Mesothelial cell of epicardium (in vitro differentiated cells): ENCODE measurements at regions not wholly inside any gene's neighbourhood (a gene's known extent, or its start where the extent isn't known, plus 50 kb on each side); places are given as distances from the start of the nearest gene placed in this dataset.

Experiments used
- DNase-seq, 2 experiments: peaks; one replicate each; pipeline ENCODE4 v3.0.0; 2021; ENCODE audit warnings: low spot score in 2 of 2; ENCODE audit not compliant: unreplicated experiment in 2 of 2
- H3K27ac Mint-ChIP-seq: 2 replicates; pipeline ENCODE4 v1.8.0; 2021; ENCODE audit warnings: mixed read lengths
- H3K27me3 Mint-ChIP-seq: 2 replicates; pipeline ENCODE4 v1.8.0; 2021; ENCODE audit warnings: low read depth, mixed read lengths
- H3K36me3 Mint-ChIP-seq: 2 replicates; pipeline ENCODE4 v1.8.0; 2021; ENCODE audit warnings: mixed read lengths
- H3K4me1 Mint-ChIP-seq: 2 replicates; pipeline ENCODE4 v1.8.0; 2021; ENCODE audit warnings: mixed read lengths
- H3K4me3 Mint-ChIP-seq: 2 replicates; pipeline ENCODE4 v1.8.0; 2021; ENCODE audit warnings: mild to moderate bottlenecking, moderate library complexity, mixed read lengths
- H3K9me3 Mint-ChIP-seq: 2 replicates; pipeline ENCODE4 v1.8.0; 2021; ENCODE audit warnings: mixed read lengths
- TF ChIP-seq, protein P1 (sequence below): fragments of 200-600 bp; sonication (generic); IDR thresholded peaks from one replicate; pipeline ENCODE4 v1.5.0; 2021; ENCODE audit warnings: antibody characterized with exemption; ENCODE audit not compliant: unreplicated experiment

DNA sequence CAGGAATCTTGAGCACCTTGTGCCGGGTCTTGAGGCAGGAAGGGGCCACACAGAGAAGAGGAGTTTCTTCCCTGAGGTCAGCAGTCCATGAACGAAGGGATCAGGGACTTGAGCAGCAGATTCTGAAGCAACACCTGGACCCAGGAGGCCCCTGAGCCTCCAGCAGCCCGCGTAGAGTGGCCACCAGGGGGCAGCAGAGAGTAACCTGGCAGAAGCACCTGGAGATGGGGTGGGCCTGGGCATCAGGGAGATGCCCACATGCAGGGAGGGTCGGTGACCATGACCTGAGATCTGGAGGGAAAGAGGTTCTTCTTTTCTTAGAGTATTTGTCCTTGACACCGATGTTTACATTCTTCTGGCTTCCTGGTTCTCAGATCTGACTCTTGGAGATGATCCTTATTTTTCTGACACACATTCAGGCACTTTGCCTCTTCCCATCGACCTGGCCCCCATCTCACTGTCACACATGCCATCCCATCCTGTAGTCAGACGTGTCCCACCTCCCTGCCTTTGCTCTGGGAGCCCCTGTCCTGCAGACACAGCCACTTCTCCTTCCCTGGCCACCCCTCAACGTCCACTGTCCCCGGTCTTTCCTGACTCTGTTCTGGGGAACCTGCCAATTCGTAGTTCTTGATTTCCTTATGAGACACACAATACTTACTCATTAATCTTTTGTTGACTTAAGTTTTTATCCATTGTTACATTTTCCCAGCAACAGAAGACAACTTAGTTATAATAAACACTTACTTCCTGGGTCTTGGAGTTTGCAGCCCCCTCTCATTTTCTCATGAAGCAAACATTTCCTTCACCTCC lies 66.5 kb downstream of the GGTLC2 start:
- Mint-ChIP-seq H3K27ac (no peak overlapping the region), H3K9me3 (no peaks in the 10 kb centered on the region), H3K4me3 (no peak overlapping the region), H3K27me3 (peaks cover 87% of the 10 kb centered on the region), H3K4me1 (no peaks in the 10 kb centered on the region), H3K36me3 (no peaks in the 10 kb centered on the region)
- DNase-seq, result peak; percentile 51 to 82
- TF ChIP-seq, protein P1, sequence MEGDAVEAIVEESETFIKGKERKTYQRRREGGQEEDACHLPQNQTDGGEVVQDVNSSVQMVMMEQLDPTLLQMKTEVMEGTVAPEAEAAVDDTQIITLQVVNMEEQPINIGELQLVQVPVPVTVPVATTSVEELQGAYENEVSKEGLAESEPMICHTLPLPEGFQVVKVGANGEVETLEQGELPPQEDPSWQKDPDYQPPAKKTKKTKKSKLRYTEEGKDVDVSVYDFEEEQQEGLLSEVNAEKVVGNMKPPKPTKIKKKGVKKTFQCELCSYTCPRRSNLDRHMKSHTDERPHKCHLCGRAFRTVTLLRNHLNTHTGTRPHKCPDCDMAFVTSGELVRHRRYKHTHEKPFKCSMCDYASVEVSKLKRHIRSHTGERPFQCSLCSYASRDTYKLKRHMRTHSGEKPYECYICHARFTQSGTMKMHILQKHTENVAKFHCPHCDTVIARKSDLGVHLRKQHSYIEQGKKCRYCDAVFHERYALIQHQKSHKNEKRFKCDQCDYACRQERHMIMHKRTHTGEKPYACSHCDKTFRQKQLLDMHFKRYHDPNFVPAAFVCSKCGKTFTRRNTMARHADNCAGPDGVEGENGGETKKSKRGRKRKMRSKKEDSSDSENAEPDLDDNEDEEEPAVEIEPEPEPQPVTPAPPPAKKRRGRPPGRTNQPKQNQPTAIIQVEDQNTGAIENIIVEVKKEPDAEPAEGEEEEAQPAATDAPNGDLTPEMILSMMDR, result peak; percentile 90

DNA sequence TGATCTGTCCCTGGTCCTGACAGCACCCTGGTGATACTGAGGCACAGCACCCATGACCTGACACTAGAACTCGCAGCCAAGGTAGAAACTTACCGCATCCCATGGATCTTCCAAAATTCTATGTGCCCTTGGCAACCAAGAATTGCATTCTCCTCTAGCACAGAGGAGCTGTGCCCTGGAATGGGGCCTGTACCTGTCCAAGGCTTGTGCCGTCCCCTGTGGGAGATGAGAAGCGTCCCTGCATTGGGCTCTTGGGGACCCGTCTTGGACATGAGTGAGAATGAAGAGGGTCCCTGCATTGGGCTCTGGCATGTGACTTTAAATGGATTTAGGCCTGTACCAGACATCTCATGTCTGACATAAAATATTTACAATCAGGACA lies 67.1 kb downstream of the GGTLC2 start:
- peaks cover 85% of the 10 kb centered on the region for H3K27me3 Mint-ChIP-seq
- no peak for DNase-seq

DNA sequence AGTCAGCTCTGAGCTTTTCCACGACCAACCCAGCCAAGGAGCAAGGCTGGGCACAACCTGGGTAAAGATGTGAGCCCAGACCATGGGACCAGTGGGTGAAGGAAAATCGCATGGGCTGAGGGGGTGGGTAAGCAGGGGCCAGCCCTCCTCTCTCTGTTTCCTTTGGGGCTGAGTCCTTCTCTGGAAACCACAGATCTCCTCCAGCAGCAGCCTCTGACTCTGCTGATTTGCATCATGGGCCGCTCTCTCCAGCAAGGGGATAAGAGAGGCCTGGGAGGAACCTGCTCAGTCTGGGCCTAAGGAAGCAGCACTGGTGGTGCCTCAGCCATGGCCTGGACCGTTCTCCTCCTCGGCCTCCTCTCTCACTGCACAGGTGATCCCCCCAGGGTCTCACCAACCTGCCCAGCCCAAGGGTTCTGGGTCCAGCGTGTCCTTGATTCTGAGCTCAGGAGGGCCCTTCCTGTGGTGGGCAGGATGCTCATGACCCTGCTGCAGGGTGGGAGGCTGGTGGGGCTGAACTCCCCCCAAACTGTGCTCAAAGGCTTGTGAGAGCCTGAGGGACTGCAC lies 67.8 kb downstream of the GGTLC2 start:
- no peak overlapping the region for H3K27ac Mint-ChIP-seq
- H3K4me3 Mint-ChIP-seq, result no peak overlapping the region
- no peaks in the 10 kb centered on the region for H3K4me1 Mint-ChIP-seq
- DNase-seq, result no peak
- H3K36me3 Mint-ChIP-seq, result no peaks in the 10 kb centered on the region
- H3K27me3 Mint-ChIP-seq, result peaks cover 85% of the 10 kb centered on the region
- H3K9me3 Mint-ChIP-seq, result no peaks in the 10 kb centered on the region
- TF ChIP-seq, protein P1, result no peak

More for the DNA sequence above, 67.1 kb downstream of the GGTLC2 start:
- no peaks in the 10 kb centered on the region for H3K4me1 Mint-ChIP-seq
- no peaks in the 10 kb centered on the region for H3K9me3 Mint-ChIP-seq
- TF ChIP-seq, protein P1, result no peak
- no peaks in the 10 kb centered on the region for H3K36me3 Mint-ChIP-seq
- no peak overlapping the region for H3K27ac Mint-ChIP-seq
- no peak overlapping the region for H3K4me3 Mint-ChIP-seq

DNA sequence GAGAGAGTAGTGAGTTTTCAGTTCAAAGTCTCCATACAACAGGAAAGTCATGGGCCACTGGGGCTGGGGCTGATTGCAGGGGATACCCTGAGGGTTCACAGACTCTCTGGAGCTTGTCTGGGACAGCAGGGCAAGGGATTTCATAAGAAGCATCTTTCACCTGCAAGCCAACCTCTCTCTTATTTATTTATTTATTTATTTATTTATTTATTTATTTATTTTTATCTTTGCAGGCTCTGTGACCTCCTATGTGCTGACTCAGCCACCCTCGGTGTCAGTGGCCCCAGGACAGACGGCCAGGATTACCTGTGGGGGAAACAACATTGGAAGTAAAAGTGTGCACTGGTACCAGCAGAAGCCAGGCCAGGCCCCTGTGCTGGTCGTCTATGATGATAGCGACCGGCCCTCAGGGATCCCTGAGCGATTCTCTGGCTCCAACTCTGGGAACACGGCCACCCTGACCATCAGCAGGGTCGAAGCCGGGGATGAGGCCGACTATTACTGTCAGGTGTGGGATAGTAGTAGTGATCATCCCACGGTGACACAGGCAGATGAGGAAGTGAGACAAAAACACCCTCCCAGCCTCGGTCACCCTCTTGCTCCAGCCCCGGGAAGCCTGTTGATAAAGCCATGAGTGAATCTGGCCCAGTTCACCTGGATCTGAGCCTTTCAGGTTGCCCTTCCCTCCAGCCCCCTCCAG lies 68.4 kb downstream of the GGTLC2 start:
- TF ChIP-seq, protein P1, result no peak
- no peaks in the 10 kb centered on the region for H3K4me1 Mint-ChIP-seq

DNA sequence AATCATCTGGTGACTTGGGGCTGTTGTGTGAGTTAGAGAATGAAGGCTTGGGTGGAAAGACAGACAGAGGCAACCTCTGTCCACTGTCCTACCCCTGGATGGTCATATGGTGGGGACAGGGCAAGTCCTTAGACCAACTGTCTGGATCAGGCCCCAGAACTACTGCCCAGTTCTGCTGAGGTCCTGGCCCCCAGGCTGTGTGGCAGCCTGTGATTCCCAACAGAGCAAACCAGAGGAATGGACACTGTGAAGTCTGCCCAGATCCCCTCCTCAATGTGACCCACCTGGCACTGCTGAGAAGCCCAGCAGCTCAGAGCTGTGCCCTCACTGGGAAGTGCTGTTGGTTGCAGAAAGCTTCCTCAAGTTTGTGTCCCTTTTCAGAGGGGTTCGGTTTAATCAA lies 69.0 kb downstream of the GGTLC2 start:
- H3K27me3 Mint-ChIP-seq, result peaks cover 85% of the 10 kb centered on the region
- no peak for DNase-seq
- TF ChIP-seq, protein P1, result no peak
- H3K4me3 Mint-ChIP-seq, result no peak overlapping the region
- no peaks in the 10 kb centered on the region for H3K36me3 Mint-ChIP-seq
- H3K27ac Mint-ChIP-seq, result no peak overlapping the region
- H3K4me1 Mint-ChIP-seq, result no peaks in the 10 kb centered on the region
- H3K9me3 Mint-ChIP-seq, result no peaks in the 10 kb centered on the region

More for the DNA sequence above, 68.4 kb downstream of the GGTLC2 start:
- no peak for DNase-seq
- H3K36me3 Mint-ChIP-seq, result no peaks in the 10 kb centered on the region
- H3K4me3 Mint-ChIP-seq, result no peak overlapping the region
- no peak overlapping the region for H3K27ac Mint-ChIP-seq
- peaks cover 86% of the 10 kb centered on the region for H3K27me3 Mint-ChIP-seq
- no peaks in the 10 kb centered on the region for H3K9me3 Mint-ChIP-seq
